NCI-H187 treated with DMSO at 0.1 percent for 48 hours (cell line): ENCODE measurements at regions not wholly inside any gene's neighbourhood (a gene's known extent, or its start where the extent isn't known, plus 50 kb on each side); places are given as distances from the start of the nearest gene placed in this dataset.
A peak's percentile ranks its signal among the peaks of the same experiment; 100 is the strongest.

Experiments used
- DNase-seq: peaks from one replicate; lab custom pipeline; 2025; lab: John Stamatoyannopoulos, UW

DNA sequence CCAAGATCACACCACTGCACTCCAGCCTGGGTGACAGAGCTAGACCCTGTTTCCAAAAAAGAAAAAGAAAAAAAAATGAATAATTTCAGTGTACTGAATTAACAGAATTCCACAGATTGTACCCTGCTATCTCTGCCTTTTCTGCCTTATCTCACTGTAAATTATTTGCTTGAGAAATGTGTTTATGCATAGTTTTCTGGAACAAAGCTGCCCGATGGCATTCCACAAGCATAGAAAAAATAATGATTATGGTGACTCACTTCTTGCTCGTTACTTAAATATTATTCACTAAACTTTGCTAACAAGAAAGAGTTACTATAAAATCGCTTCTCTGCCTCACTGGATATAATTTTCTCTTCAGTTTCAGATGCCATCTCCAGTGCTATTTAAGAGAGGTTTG lies 88.7 kb upstream of the FAM169A start:
- DNase-seq: no peak

- no peak for DNase-seq
These were observed 87.9 kb upstream of the FAM169A start for GRCh38 chr5:74953937-74954720.

DNA sequence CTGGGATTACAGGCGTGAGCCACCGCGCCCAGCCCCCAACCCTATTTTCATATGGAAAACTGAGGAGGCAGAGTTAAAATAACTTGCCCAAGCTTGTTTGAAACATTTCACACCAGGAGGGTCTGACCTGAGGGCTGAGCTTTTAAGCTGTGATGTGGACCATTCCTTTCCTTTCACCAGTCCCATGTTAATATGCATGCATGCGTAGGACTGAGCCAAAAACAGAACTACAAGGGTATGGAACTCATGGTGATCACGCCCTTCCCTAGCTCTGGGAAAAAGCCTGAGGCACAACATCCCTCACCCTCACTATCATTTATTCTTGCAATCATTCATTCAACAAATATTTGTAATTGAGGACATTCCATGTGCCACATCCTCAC lies 87.4 kb upstream of the FAM169A start:
- no peak for DNase-seq

GRCh38 chr5:74952406-74952805 lies 86.2 kb upstream of the FAM169A start:
- no peak for DNase-seq

DNA sequence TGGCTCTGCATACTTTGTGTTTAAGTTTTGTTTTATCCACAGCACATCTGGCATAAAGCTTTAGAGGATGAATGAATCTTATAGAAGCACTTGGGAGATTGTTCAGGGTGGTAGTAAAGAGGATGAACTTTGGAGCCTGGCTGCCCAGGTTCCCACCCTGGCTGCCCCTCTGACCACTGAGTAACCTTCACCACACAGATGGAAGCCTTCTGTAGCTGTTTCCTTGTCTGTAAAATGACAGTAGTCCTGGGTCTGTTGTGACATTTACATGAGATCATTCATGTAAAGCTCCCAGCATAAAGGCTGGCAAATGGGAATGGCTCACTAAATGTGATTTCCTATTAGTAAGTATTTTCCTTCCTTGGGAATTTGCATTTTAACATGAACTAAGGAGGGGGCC lies 85.7 kb upstream of the FAM169A start:
- DNase-seq: no peak

DNA sequence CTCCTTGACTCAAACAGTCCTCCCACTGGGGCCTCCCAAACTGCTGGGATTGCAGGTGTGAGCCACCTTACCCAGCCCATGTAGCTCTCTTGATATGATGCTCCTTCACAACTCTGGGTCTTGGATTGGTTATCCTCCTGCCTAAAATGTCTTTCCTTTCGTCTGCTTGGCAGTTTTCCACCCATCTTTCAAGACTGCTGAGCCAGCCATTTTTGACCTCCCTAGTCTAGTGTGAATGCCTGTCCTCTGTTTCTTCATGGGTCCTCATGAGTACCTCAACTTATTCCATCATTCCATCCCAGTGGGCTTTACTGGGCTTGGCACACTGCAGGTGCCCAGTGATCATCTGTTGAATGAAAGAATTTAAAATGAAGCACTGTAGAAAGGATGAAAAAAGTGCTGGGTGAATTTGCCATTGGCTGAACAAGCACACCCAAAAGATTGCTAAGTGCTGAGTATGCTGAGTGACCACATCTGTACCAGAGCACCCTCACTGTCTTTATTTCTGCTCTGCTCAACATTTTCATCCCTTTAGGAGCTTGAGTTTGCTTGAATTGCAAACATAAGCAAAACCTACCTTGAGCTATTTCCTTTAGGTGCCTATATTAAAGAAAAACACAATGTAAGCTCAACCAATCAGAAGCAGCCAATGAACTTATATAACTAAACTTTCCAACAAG lies 84.8 kb upstream of the FAM169A start:
- DNase-seq: no peak

DNA sequence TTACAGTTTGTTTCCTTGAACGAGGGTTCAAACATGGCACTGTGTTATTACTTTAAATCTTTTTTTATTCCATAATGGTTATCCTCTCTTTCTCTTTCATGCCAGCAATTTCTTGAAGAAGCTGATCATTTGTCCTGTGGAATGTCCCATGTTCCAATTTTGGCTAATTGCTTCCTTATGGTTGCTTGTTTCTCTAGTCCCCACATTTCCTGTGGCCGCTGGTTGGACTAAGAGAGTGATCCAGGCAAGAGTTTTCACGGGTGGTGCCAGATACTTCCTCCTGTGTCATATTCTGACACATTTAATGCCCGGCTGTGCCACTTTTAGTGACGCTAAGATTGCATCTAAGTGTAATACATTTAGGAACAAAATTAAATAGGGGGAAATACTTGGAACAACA lies 83.8 kb upstream of the FAM169A start:
- no peak for DNase-seq

DNA sequence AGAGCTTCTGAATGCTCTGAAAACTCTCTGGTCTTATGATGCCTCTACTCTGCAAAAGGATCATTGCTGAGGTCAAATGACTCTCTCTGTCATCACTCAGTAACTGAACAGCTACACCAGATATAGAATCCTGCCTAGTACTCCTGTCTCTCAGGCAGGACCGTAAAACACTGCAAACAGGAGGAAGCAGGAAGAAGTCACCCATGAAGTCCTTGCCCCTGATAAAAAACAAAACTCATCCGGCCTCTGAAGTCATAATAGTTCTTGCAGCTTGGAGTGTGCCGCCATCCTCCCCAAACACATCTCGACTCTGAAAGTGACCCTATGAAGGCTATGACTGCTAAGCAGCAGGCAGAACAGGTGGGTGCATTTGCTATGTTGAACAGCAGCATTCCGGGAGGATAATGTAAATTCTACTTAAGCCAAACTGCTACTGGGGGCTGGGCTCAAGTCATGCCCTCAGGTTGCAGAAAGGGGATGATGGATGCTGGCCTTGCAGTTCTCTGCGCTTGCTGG lies 81.9 kb upstream of the FAM169A start:
- no peak for DNase-seq

- no peak for DNase-seq
These were observed 80.3 kb upstream of the FAM169A start for GRCh38 chr5:74946471-74946870.

DNA sequence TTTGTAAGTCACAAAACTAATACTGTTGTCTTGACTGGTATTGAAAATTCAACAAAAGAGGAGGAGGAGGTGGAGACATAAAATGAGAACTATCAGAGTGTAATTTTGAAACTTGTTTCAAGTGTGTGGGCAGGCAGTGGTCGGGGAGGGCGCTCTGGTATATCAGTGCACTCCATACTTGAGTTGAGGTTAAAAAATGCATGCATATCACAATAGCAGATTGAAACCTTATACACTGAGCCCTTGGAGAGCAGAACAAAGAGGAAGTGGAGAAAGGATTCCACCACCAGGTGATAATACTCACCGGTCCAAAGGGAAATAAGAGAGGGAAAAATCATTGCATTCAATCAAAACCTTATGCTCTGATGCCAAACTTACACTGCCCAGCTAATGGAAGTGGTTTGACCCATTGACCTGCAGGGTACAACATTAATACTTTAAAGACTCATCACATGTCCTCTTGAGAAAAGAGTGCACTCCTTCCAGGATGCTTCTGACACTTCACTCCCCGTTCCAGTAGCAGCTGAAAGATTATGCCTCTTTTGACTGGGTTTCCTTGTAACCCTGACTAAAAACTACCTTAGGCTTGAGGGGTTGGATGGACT lies 79.5 kb upstream of the FAM169A start:
- DNase-seq: peak; percentile 14

- DNase-seq: no peak
These were observed 77.7 kb upstream of the FAM169A start for GRCh38 chr5:74943905-74944304.

GRCh38 chr5:74942622-74943286 lies 76.6 kb upstream of the FAM169A start:
- DNase-seq: no peak

- no peak for DNase-seq
These were observed 74.7 kb upstream of the FAM169A start for GRCh38 chr5:74940782-74941353.

- DNase-seq: no peak
These were observed 72.2 kb upstream of the FAM169A start for GRCh38 chr5:74938250-74938933.

DNA sequence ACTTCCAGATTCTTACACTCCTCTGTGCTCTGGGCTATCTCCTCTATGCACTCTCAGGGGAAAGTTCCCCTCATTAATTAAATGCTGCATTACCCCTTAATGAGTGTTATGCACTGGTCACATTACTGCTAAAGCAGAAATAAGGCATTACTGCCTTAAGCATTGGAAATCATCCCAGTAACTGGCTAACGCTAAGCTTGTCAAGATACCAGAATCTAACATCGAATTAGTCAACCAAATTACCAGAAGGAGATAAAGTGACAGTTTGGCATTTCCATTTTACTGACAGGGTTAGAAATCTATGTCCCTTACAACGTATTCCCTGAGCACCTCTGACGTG lies 69.5 kb upstream of the FAM169A start:
- no peak for DNase-seq

DNA sequence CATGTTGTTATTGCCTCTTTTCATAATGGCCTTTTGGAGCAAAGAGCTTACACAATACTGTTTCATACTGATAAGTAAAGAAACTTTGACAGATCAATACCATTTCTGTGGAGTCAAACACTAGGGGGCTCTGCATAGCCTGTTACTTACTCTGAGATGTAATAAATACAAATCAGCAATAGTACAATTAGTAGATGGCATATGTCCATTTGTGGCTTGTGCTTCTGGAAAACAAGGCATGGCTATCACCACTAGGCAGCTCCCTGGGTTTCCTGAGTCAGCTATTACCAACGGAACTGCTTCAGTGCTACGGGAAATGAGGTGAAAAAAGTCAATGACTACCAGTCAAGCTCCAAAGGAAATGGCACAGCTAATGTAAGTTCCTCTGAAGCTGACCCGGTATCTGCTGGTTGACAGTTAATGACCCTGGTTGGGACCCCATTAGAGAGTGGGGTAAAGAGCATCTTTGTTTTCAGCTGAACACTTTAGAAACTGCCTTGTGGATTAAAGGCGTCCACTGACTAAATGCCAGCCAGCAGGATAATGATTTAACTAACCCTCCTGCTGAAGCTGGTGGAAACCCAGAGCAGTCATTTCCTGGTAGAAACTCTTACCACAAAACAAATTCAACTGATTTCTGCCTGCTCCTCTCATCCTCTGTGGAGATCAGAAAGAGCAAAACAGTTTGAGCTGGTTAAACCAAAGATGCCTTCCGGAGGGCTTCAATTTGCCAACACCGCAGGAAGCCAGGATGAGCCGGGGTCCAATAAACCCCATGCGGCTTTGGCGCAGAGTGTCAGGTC lies 69.0 kb upstream of the FAM169A start:
- DNase-seq: no peak

DNA sequence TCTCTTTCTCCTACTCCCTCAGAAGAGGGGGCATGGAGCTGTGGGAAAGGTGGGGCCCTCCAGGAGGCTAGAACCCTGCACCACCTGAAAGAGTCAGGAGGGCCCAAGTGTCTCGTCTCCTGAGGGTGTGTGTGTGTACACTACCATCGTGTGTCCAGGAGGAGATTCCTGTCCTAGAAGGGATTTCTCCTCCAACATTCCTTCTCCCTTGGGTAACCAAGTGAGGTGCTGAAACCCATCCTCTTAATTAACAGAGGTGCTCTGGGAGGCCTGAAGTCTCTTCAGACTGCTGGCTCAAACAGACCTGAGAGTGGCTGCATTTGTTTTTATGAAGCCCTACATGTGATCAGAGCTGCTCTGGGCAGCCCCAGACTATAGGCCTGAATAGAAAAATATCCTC lies 61.1 kb upstream of the FAM169A start:
- no peak for DNase-seq

- DNase-seq: no peak
These were observed 53.3 kb upstream of the FAM169A start for GRCh38 chr5:74919487-74919886.

- no peak for DNase-seq
These were observed 52.9 kb upstream of the FAM169A start for GRCh38 chr5:74919041-74919440.

GRCh38 chr5:74918232-74918669 lies 52.1 kb upstream of the FAM169A start:
- no peak for DNase-seq
